ENCODE measurements at regions not wholly inside any gene's neighbourhood (a gene's known extent, or its start where the extent isn't known, plus 50 kb on each side); places are given as distances from the start of the nearest gene placed in this dataset.
"Not testable (repeated sequence)": the region's sequence is repeated elsewhere in the genome, so short reads cannot be mapped to it uniquely, and the experiment has no call there.

DNA sequence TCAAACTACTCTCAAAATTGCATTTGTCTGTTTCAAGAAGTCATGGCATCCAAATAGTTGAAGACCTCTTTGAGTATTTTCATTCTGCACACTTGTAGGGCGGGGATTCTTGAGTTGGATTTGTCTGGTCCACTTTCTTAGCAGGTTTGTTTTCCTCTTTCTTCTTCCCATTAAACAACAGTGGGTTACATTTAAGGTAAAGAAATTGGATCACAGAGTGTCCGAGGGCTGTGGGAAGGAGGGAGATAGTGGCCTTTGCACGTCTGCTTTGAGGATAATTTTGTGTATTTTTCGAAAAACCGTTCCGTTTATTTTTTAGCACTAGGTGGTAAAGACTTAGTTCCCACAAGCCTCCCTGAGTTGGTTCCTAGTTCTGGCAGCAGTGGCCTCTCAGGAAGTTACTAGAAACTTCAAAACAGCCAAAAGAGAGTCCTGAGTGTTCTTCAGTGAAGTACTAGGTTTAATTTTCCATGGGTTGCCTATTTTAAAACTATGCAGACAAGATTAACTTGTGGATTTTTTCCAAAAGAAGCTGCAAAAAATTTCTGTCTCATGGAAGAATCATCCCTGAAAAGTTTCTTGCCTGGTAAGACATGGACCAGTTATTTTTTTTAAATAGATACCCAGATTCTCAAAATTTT lies 107.9 kb downstream of the CDC42EP3 start:
- no peak overlapping the region for H3K4me3 Mint-ChIP-seq
- H3K36me3 Mint-ChIP-seq (ENCODE audit: low read depth), result no peaks in the 10 kb centered on the region
- no peak overlapping the region for H3K27ac Mint-ChIP-seq
- no peaks in the 10 kb centered on the region for H3K9me3 Mint-ChIP-seq
- H3K27me3 Mint-ChIP-seq, result no peaks in the 10 kb centered on the region
- H3K4me1 Mint-ChIP-seq (ENCODE audit: low read depth), result peaks cover 53% of the 10 kb centered on the region

DNA sequence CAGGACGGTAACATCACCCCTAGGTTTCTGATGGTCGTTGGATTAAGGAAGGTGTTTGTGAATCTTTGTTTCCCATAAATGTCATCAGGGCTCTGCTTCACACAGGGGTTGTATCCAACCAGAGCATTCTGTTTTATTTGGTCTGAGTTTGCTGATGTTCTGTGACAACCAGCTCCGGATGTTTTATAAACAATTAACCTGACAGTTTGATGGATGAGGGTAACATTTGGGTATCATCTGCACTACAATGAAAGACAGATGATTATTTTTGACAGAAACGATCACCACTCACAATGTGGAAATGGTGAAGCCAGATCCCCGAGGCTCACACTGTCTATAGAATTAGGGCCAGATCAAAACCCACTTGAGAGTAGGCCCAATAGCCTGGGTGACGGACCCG lies 107.1 kb downstream of the CDC42EP3 start:
- Mint-ChIP-seq H3K4me3 (no peak overlapping the region), H3K4me1 (ENCODE audit: low read depth) (peaks cover 57% of the 10 kb centered on the region), H3K9me3 (no peaks in the 10 kb centered on the region), H3K36me3 (ENCODE audit: low read depth) (no peaks in the 10 kb centered on the region), H3K27ac (no peak overlapping the region), H3K27me3 (no peaks in the 10 kb centered on the region)

DNA sequence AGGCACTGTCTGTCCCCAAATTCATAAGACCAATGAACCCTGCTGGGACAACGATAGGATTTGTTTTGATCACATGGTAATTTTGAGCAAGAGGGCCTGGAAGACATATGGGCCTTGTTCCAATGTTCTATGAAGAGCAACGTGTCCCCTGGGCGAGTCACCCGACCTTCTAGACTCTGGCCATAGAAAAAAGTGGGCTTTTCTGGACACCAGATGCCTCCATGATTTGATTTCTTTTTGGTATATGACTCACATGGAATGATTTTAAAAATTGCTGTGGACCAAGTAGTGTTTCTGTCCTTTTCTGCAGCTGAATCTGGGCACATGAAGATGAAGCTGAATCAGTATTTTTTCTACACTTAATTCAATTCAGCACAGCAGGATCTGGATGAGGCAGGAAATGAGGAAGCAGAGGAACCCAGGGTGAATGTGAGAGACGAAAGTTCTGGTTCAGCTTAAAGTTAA lies 104.9 kb downstream of the CDC42EP3 start:
- Mint-ChIP-seq H3K4me3 (no peak overlapping the region), H3K4me1 (ENCODE audit: low read depth) (peaks cover 64% of the 10 kb centered on the region), H3K9me3 (no peaks in the 10 kb centered on the region), H3K36me3 (ENCODE audit: low read depth) (no peaks in the 10 kb centered on the region), H3K27me3 (no peaks in the 10 kb centered on the region), H3K27ac (no peak overlapping the region)

DNA sequence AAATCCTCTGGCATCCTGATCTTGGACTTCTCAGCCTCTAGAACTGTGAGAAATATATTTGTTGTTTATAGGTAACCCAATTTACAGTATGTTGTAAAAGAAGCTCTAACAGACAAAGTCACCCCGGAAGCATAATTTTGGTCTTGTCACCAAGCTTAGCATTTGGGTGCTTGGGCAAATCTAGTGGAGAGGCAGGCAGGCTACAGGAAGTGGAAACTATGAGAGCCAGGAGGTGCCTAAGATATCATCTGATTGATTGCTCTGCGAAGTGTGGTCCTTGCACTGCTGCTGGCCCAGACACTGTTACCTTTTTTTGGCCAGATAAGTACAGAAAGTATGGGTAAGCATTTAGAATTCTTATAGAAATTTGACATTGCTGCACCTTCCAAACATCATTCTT lies 102.9 kb downstream of the CDC42EP3 start:
- Mint-ChIP-seq H3K36me3 (ENCODE audit: low read depth) (no peaks in the 10 kb centered on the region), H3K9me3 (no peaks in the 10 kb centered on the region), H3K27me3 (no peaks in the 10 kb centered on the region), H3K27ac (peak overlapping the region; percentile 47), H3K4me3 (no peak overlapping the region), H3K4me1 (ENCODE audit: low read depth) (peaks cover 55% of the 10 kb centered on the region)

DNA sequence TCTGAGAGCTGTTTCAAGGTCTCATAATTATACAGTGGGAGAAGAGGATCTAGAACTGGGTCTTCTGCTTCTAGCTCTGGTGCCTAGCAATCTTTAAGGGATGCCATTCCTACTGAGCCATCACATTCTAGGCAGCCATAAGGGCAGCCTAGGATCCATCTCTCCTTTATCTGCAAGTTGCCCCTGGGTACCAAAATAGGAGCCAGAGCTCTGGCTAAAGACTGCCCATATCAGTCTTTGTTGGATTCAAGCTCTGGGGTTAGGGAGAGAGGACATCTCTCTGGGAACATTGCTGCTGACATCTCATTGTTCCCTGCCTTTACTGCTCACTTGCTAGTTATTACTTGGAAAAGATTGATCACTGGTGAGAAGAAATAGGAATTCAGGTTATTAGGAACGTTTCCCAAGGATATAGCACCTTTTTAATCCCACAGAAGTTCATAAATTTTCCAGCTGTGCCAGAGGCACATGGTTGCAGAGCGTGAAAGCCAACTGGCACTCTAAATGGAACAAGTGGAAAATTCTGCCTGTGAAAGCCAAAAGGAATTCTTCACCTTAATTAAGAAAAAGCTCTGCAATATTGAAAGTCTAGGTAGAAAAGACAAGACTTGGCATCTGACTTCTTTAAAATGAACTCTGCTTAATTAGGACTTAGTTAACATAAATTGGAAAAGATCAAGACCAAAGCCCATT lies 102.2 kb downstream of the CDC42EP3 start:
- Mint-ChIP-seq H3K9me3 (no peaks in the 10 kb centered on the region), H3K36me3 (ENCODE audit: low read depth) (no peaks in the 10 kb centered on the region), H3K4me1 (ENCODE audit: low read depth) (peaks cover 58% of the 10 kb centered on the region), H3K4me3 (no peak overlapping the region), H3K27ac (no peak overlapping the region), H3K27me3 (no peaks in the 10 kb centered on the region)

DNA sequence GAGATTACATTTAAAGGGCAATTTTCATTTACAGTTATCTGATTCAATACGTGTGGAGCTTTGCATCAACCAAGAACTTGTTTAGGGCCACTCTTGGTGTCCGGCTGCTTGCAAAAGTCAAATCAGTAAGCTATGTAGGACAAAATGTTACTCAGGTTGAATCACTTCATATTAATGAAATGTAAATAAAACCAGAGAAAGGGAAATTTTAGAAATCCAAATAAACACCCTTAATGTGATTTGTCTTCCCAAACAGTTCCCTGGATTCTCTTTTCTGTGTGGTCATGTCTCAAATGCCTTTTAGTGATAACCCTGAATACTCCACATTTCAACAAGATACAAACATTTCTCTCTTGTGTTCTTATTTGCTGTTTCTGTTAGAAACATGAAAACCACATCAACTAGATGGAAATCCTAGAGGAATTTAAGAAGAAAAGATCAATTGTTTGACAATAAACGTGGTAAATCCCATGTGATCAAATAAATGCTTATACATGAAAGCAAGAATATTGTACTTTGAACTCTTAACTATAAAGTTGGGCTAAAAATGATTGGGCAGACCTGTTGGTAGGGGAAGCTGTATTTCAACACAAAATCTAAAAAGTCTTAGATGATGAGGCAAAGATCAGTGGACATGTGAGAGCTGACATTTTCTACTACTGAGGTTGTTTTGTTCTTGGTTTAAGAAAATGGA lies 101.3 kb downstream of the CDC42EP3 start:
- no peaks in the 10 kb centered on the region for H3K27me3 Mint-ChIP-seq
- H3K4me3 Mint-ChIP-seq, result no peak overlapping the region
- no peaks in the 10 kb centered on the region for H3K36me3 Mint-ChIP-seq (ENCODE audit: low read depth)
- peaks cover 58% of the 10 kb centered on the region for H3K4me1 Mint-ChIP-seq (ENCODE audit: low read depth)
- H3K27ac Mint-ChIP-seq, result no peak overlapping the region
- H3K9me3 Mint-ChIP-seq, result no peaks in the 10 kb centered on the region

DNA sequence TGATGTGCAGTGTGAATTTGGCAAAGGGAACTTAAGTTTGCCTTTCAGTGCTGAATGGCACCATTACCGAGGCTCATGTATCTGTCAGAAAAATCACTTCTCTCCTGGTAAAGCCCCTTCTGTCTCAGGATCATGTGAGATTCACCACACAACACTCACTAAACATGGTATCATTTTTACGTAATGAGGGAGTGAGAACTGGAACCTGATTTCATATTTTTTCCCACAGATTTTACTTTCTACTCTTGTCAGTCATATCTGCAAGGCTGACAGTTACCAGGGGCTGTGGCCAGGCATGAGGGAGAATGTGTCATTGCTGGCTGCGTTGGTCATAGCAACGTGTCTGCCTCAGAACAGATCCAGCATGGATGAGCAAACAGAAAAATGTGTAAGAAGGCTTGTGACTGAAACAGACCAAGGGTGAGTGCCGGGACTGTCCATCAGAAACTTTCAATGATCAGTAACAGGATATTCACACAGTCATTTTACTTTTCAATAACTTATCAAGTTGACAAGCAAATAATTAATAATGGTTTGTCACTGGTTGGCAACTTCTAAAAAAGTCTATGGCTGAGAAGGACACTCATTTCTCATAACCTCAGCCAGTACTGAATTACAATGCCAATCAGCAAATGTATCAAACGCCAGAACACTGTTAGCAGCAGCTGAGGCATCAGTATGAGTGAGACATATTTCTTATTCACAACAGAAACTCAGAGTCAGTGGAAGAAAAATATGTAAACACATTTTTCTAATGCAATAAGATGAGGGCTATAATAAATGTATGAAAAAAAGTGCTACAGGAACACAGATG lies 100.5 kb downstream of the CDC42EP3 start:
- no peaks in the 10 kb centered on the region for H3K36me3 Mint-ChIP-seq (ENCODE audit: low read depth)
- H3K4me1 Mint-ChIP-seq (ENCODE audit: low read depth), result peaks cover 55% of the 10 kb centered on the region
- peak overlapping the region; percentile 31 for H3K27ac Mint-ChIP-seq
- H3K9me3 Mint-ChIP-seq, result no peaks in the 10 kb centered on the region
- H3K27me3 Mint-ChIP-seq, result no peaks in the 10 kb centered on the region
- no peak overlapping the region for H3K4me3 Mint-ChIP-seq

DNA sequence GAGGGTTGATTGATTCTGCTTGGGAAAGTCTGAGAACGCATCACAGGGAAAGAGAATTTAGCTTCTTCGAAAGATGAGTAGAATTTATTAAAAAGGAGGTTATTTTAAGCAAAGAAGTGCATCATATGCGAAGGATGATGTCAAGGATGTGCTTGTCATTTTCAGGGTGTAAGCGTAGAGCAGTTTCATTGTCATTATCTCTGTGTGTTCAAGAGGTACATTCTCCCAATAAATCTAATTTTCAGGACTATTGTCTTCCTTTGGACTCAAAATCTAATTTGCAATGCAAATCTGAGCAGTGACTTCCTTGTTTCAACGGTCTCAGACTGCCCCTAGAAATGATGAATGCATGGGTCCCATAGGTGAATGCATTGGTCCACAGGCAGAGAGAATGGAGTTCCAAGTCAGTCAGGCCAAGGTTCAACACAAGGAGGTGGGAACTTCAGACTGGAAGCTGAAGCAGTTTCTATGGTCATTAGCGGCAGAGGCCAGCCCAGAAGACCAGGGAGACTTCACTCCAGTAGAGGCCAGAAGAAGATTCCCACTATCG lies 99.8 kb downstream of the CDC42EP3 start:
- Mint-ChIP-seq H3K27me3 (no peaks in the 10 kb centered on the region), H3K27ac (no peak overlapping the region), H3K9me3 (peaks cover 5% of the 10 kb centered on the region), H3K4me3 (no peak overlapping the region), H3K36me3 (ENCODE audit: low read depth) (no peaks in the 10 kb centered on the region), H3K4me1 (ENCODE audit: low read depth) (peaks cover 51% of the 10 kb centered on the region)

DNA sequence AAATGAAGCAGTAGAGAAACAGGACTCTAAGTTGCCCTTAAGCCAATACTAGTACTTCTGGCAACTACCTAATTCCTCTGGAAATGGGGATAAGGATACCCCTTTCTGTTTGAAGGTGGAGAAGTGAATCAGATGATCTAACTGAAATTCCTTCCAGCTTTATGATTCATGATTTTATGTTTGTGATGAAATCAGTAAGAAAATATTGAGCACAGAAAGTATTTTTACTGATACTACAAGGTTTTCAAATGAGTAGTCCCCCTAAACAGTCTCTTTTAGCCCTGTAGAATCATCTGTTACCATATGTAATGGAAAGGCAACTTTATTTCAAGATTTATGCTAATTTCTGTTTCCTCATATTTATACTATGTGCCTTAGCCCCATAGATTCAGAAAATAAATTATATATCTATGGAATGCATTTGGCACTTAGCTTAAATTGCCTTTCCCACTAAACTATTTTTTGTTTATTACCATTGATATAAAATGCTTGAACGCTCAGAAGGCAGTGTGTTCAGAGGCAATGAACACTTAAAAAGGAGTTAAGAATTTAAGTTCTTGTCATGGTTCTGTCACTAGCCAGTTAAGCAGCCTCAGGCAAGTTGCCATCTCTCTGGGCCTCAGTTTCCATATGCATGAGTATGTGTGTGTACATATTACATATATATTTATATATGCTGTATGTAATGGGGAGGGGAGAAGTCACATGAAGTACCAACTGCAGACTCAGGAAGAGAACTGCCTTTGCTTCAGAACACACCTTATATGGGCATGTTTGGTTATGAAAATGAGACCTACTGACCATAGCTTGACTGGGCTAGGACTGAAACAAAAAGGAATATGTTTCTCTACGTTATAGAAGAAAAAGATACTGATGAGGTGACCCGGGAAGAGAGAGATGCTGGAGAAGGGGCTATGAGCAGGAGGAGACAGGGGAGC lies 97.7 kb downstream of the CDC42EP3 start:
- H3K27ac Mint-ChIP-seq, result peak overlapping the region; percentile 61
- H3K36me3 Mint-ChIP-seq (ENCODE audit: low read depth), result no peaks in the 10 kb centered on the region
- peaks cover 36% of the 10 kb centered on the region for H3K4me1 Mint-ChIP-seq (ENCODE audit: low read depth)
- peaks cover 5% of the 10 kb centered on the region for H3K9me3 Mint-ChIP-seq
- no peak overlapping the region for H3K4me3 Mint-ChIP-seq
- H3K27me3 Mint-ChIP-seq, result no peaks in the 10 kb centered on the region

DNA sequence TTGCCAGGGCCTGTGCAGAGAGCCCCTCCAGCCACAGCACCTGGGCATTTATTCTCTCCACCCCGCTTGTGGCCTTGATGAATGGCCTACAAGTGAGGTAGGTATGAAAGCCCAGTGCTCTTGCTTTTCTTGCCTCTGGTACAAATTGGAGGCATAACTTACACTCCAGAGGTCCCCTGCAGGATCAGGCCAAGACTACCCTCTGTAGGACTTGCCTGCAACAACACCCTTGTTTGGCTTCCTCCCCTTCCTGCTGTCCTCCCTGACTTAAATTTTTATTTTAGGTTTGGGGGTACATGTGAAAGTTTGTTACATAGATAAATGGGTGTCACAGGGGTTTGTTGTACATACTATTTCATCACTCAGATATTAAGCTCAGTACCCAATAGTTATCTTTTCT lies 95.7 kb downstream of the CDC42EP3 start:
- Mint-ChIP-seq H3K27ac (no peak overlapping the region), H3K4me3 (no peak overlapping the region), H3K36me3 (ENCODE audit: low read depth) (peaks cover 6% of the 10 kb centered on the region), H3K4me1 (ENCODE audit: low read depth) (peaks cover 26% of the 10 kb centered on the region), H3K9me3 (peaks cover 13% of the 10 kb centered on the region), H3K27me3 (no peaks in the 10 kb centered on the region)

DNA sequence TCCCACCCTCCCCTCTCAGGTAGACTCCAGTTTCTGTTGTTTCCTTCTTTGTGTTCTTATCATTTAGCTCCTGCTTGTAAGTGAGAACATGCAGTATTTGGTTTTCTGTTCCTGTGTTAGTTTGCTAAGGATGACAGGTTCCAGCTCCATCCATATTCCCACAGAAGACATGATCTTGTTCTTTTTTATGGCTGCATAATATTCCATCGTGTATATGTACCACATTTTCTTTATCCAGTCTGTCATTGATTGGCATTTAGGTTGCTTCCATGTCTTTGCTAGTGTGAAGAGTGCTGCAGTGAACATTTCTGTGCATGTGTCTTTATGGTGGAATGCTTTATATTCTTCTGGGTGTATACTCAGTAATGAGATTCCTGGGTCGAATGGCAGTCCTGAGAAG lies 95.2 kb downstream of the CDC42EP3 start:
- not testable (repeated sequence) for H3K4me3 Mint-ChIP-seq; H3K36me3 Mint-ChIP-seq (ENCODE audit: low read depth); H3K27me3 Mint-ChIP-seq; H3K27ac Mint-ChIP-seq
- peaks cover 13% of the 10 kb centered on the region for H3K9me3 Mint-ChIP-seq
- H3K4me1 Mint-ChIP-seq (ENCODE audit: low read depth), result peaks cover 26% of the 10 kb centered on the region

DNA sequence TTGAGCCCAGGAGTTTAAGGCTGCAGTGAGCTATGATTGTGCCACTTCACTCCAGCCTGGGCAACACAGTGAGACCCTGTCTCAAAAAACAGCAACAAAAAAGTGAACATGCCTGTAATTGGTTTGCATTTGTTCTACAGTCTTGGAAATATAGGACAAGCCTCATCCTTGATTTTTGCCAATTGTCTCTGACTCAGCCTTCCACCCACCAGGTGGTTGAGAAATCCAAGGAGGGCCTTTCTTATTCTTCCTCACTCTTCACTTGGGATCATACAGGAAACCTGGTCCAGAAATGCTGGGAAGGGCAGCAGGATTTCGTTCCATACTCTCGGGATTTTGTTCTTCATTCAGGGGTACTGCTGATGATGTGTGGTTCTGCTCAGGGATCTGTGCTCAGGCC lies 94.6 kb downstream of the CDC42EP3 start:
- Mint-ChIP-seq H3K4me3 (no peak overlapping the region), H3K27me3 (no peaks in the 10 kb centered on the region), H3K36me3 (ENCODE audit: low read depth) (peaks cover 6% of the 10 kb centered on the region), H3K9me3 (peaks cover 13% of the 10 kb centered on the region), H3K4me1 (ENCODE audit: low read depth) (peaks cover 24% of the 10 kb centered on the region), H3K27ac (no peak overlapping the region)

DNA sequence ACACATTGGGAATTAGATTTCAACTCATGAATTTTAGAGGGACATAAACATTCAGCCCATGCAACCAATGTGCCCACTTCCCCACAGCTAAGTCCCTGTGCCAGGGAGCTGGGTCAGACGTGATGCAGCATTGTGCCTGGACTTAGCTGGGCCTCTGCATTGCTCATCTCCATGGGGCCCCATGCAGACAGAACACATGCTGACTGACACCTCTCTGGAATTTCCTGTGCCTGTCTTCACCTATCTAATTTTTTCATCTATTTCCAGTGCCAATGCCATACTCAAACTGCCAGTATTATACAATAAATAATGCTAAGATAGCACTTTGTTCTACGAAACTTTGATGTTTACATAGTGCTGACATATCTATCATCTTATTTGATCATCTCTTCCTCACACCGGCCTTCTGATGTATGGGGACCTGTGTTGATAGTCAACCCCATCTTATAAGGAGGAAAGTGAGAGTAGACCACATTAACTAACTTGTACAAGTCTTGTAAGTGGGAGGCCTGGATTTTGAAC lies 92.2 kb downstream of the CDC42EP3 start:
- Mint-ChIP-seq H3K9me3 (peaks cover 13% of the 10 kb centered on the region), H3K4me3 (no peak overlapping the region), H3K36me3 (ENCODE audit: low read depth) (peaks cover 6% of the 10 kb centered on the region), H3K4me1 (ENCODE audit: low read depth) (peaks cover 38% of the 10 kb centered on the region), H3K27ac (no peak overlapping the region), H3K27me3 (no peaks in the 10 kb centered on the region)
